H1 (cell line): ENCODE measurements at regions not wholly inside any gene's neighbourhood (a gene's known extent, or its start where the extent isn't known, plus 50 kb on each side); places are given as distances from the start of the nearest gene placed in this dataset.

Source experiments
- TF ChIP-seq, protein P1 (sequence below): fragments of 300-600 bp; sonication (generic); IDR thresholded peaks from 2 replicates; pipeline ENCODE4 v1.7.1; 2012; ENCODE audit warnings: low read length, moderate library complexity, mild to moderate bottlenecking, inconsistent platforms; ENCODE audit not compliant: insufficient replicate concordance

DNA sequence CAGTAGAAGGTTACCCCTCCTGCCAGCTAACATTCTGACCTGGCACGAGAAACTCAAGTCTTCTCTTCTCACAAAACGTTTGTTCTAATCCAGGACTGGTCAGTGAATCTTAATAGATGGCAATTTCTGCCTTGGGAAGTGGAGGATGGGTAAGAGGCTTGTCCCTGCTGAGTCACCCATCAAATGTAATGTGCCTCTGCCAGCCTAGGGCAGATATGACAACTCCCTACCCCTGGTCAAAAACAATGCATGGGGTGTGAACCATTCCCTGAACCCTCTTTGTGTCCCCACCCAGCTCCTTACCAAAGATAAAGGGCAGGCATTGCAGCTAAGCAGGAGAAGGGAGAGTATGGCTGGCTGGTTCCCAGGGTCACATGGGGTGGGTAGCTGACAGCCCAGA is 1052.9 kb downstream of the GALC start (continued):
- TF ChIP-seq, protein P1, sequence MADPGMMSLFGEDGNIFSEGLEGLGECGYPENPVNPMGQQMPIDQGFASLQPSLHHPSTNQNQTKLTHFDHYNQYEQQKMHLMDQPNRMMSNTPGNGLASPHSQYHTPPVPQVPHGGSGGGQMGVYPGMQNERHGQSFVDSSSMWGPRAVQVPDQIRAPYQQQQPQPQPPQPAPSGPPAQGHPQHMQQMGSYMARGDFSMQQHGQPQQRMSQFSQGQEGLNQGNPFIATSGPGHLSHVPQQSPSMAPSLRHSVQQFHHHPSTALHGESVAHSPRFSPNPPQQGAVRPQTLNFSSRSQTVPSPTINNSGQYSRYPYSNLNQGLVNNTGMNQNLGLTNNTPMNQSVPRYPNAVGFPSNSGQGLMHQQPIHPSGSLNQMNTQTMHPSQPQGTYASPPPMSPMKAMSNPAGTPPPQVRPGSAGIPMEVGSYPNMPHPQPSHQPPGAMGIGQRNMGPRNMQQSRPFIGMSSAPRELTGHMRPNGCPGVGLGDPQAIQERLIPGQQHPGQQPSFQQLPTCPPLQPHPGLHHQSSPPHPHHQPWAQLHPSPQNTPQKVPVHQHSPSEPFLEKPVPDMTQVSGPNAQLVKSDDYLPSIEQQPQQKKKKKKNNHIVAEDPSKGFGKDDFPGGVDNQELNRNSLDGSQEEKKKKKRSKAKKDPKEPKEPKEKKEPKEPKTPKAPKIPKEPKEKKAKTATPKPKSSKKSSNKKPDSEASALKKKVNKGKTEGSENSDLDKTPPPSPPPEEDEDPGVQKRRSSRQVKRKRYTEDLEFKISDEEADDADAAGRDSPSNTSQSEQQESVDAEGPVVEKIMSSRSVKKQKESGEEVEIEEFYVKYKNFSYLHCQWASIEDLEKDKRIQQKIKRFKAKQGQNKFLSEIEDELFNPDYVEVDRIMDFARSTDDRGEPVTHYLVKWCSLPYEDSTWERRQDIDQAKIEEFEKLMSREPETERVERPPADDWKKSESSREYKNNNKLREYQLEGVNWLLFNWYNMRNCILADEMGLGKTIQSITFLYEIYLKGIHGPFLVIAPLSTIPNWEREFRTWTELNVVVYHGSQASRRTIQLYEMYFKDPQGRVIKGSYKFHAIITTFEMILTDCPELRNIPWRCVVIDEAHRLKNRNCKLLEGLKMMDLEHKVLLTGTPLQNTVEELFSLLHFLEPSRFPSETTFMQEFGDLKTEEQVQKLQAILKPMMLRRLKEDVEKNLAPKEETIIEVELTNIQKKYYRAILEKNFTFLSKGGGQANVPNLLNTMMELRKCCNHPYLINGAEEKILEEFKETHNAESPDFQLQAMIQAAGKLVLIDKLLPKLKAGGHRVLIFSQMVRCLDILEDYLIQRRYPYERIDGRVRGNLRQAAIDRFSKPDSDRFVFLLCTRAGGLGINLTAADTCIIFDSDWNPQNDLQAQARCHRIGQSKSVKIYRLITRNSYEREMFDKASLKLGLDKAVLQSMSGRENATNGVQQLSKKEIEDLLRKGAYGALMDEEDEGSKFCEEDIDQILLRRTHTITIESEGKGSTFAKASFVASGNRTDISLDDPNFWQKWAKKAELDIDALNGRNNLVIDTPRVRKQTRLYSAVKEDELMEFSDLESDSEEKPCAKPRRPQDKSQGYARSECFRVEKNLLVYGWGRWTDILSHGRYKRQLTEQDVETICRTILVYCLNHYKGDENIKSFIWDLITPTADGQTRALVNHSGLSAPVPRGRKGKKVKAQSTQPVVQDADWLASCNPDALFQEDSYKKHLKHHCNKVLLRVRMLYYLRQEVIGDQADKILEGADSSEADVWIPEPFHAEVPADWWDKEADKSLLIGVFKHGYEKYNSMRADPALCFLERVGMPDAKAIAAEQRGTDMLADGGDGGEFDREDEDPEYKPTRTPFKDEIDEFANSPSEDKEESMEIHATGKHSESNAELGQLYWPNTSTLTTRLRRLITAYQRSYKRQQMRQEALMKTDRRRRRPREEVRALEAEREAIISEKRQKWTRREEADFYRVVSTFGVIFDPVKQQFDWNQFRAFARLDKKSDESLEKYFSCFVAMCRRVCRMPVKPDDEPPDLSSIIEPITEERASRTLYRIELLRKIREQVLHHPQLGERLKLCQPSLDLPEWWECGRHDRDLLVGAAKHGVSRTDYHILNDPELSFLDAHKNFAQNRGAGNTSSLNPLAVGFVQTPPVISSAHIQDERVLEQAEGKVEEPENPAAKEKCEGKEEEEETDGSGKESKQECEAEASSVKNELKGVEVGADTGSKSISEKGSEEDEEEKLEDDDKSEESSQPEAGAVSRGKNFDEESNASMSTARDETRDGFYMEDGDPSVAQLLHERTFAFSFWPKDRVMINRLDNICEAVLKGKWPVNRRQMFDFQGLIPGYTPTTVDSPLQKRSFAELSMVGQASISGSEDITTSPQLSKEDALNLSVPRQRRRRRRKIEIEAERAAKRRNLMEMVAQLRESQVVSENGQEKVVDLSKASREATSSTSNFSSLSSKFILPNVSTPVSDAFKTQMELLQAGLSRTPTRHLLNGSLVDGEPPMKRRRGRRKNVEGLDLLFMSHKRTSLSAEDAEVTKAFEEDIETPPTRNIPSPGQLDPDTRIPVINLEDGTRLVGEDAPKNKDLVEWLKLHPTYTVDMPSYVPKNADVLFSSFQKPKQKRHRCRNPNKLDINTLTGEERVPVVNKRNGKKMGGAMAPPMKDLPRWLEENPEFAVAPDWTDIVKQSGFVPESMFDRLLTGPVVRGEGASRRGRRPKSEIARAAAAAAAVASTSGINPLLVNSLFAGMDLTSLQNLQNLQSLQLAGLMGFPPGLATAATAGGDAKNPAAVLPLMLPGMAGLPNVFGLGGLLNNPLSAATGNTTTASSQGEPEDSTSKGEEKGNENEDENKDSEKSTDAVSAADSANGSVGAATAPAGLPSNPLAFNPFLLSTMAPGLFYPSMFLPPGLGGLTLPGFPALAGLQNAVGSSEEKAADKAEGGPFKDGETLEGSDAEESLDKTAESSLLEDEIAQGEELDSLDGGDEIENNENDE = no peak
